Tibial nerve (tissue), 4 donors: ENCODE measurements at regions not wholly inside any gene's neighbourhood (a gene's known extent, or its start where the extent isn't known, plus 50 kb on each side); places are given as distances from the start of the nearest gene placed in this dataset.
"Not testable (repeated sequence)": the region's sequence is repeated elsewhere in the genome, so short reads cannot be mapped to it uniquely, and the experiment has no call there.

Experiments
- DNase-seq, 2 donors: peaks; one replicate each; pipeline ENCODE4 v3.0.0-alpha.2; 2019; ENCODE audit warnings: low spot score in 2 of 2
- H3K27ac ChIP-seq, 4 donors: fragments of 200-600 bp; sonication (generic) in 3 of 4; one replicate each; pipeline ENCODE4 v1.5.1; 2017 to 2019; ENCODE audit warnings: mild to moderate bottlenecking in 1 of 4
- H3K27me3 ChIP-seq, 2 donors: fragments of 200-600 bp; sonication (generic) in 1 of 2; one replicate each; pipeline versions ENCODE4 v1.5.1 to v1.6.0; 2017 to 2019
- H3K36me3 ChIP-seq, 3 donors: fragments of 200-600 bp; sonication (generic); one replicate each; pipeline ENCODE4 v1.5.1; 2018 to 2019
- H3K4me1 ChIP-seq, 4 donors: fragments of 200-600 bp; sonication (generic) in 3 of 4; one replicate each; pipeline ENCODE4 v1.5.1; 2017 to 2019
- H3K4me3 ChIP-seq, 4 donors: fragments of 200-600 bp; sonication (generic) in 3 of 4; one replicate each; pipeline ENCODE4 v1.5.1; 2017 to 2019; ENCODE audit warnings: mild to moderate bottlenecking in 1 of 4, moderate library complexity in 1 of 4
- H3K9me3 ChIP-seq, 4 donors: fragments of 200-600 bp; sonication (generic) in 3 of 4; one replicate each; pipeline ENCODE4 v1.5.1; 2017 to 2019
- CTCF ChIP-seq, 5 experiments: fragments of 200-600 bp in 3 of 5; fragments of 450-650 bp in 2 of 5; sonication (generic) in 3 of 5; IDR thresholded peaks; one replicate each; pipeline ENCODE4 v1.5.1; 2016 to 2019; ENCODE audit warnings: antibody characterized with exemption in 5 of 5, mild to moderate bottlenecking in 3 of 5, moderate library complexity in 2 of 5
- EP300 ChIP-seq, 2 donors: sonication (generic); formaldehyde crosslinking; IDR thresholded peaks; one replicate each; pipeline ENCODE4 v1.6.1; 2017; ENCODE audit warnings: antibody characterized with exemption in 2 of 2, mild to moderate bottlenecking in 1 of 2
- POLR2A ChIP-seq, 2 donors: fragments of 450-650 bp; IDR thresholded peaks; one replicate each; pipeline ENCODE4 v1.6.1; 2017; ENCODE audit warnings: antibody characterized with exemption in 2 of 2, mild to moderate bottlenecking in 2 of 2, moderate library complexity in 2 of 2
- WGBS, 2 donors: methylation state at CpG; one replicate each; pipeline ENCODE4 v1.1.5; 2018; 5-methylcytosine and 5-hydroxymethylcytosine counted together

GRCh38 chr6:51214442-51214841 lies 395.8 kb downstream of the TFAP2B start:
- H3K27ac ChIP-seq, result no peak overlapping the region
- DNase-seq, result no peak
- no peaks in the 10 kb centered on the region for H3K9me3 ChIP-seq
- no peaks in the 10 kb centered on the region for H3K36me3 ChIP-seq
- TF ChIP-seq POLR2A (IDR thresholded peaks at IDR 0.05) (no peak), EP300 (IDR thresholded peaks at IDR 0.05) (no peak), CTCF (IDR thresholded peaks at IDR 0.05) (no peak)
- no peak overlapping the region for H3K4me3 ChIP-seq
- WGBS, 2 donors, result 45 to 51% methylated on average over 4 of the region's 4 CpGs
- no peaks in the 10 kb centered on the region for H3K27me3 ChIP-seq
- peaks cover 0 to 7% (median 0%) of the 10 kb centered on the region in 4 donors for H3K4me1 ChIP-seq

GRCh38 chr6:51218181-51218580 lies 399.5 kb downstream of the TFAP2B start:
- Histone ChIP-seq H3K27ac (no peak overlapping the region), H3K4me1 (peaks cover 0 to 7% (median 0%) of the 10 kb centered on the region in 4 donors), H3K27me3 (no peaks in the 10 kb centered on the region), H3K36me3 (no peaks in the 10 kb centered on the region), H3K9me3 (no peaks in the 10 kb centered on the region), H3K4me3 (no peak overlapping the region)
- TF ChIP-seq POLR2A (IDR thresholded peaks at IDR 0.05), result no peak
- TF ChIP-seq CTCF (IDR thresholded peaks at IDR 0.05), result no peak
- TF ChIP-seq EP300 (IDR thresholded peaks at IDR 0.05), result no peak
- WGBS, 2 donors, result 79 to 84% methylated on average over 3 of the region's 3 CpGs
- no peak for DNase-seq

DNA sequence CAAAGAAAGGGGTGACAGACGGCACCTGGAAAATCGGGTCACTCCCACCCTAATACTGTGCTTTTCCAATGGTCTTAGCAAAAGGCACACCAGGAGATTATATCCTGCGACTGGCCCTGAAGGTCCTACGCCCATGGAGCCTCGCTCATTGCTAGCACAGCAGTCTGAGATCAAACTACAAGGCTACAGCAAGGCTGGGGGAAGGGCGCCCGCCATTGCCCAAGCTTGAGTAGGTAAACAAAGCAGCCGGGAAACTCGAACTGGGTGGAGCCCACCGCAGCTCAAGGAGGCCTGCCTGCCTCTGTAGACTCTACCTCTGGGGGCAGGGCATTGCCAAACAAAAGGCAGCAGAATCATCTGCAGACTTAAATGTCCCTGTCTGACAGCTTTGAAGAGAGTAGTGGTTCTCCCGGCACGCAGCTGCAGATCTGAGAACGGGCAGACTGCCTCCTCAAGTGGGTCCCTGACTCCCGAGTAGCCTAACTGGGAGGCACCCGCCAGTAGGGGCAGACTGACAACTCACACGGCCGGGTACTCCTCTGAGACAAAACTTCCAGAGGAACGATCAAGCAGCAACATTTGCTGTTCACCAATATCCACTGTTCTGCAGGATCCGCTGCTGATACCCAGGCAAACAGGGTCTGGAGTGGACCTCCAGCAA lies 406.0 kb downstream of the TFAP2B start:
- not testable (repeated sequence) for H3K4me3 ChIP-seq, H3K36me3 ChIP-seq, H3K27ac ChIP-seq, H3K9me3 ChIP-seq, H3K4me1 ChIP-seq, H3K27me3 ChIP-seq, DNase-seq
- 89% methylated on average over 19 of the region's 19 CpGs for WGBS, 2 donors

DNA sequence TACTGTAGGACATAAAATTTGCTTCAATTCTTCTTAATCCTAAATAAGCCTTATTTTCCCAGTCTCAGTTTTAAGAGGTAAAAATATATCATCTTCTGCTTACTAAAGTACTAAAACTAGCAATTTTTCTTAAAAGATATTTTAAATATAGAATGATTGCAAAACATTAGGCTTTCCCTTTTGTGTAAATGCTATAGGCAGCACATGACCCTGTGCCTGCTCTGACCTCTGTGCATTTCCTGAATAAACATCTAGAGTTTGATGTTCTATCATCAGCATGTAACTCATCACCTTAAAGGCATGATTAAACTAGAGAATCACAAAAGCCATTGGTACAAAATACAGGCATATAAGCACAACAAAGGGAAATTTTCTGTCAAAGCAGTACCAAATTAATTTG lies 422.7 kb downstream of the TFAP2B start:
- TF ChIP-seq CTCF (IDR thresholded peaks at IDR 0.05) (no peak), POLR2A (IDR thresholded peaks at IDR 0.05) (no peak), EP300 (IDR thresholded peaks at IDR 0.05) (no peak)
- H3K27ac ChIP-seq, result no peak overlapping the region
- no peaks in the 10 kb centered on the region for H3K9me3 ChIP-seq
- no peaks in the 10 kb centered on the region for H3K36me3 ChIP-seq
- no peaks in the 10 kb centered on the region for H3K4me1 ChIP-seq
- no peaks in the 10 kb centered on the region for H3K27me3 ChIP-seq
- no peak for DNase-seq
- no peak overlapping the region for H3K4me3 ChIP-seq

DNA sequence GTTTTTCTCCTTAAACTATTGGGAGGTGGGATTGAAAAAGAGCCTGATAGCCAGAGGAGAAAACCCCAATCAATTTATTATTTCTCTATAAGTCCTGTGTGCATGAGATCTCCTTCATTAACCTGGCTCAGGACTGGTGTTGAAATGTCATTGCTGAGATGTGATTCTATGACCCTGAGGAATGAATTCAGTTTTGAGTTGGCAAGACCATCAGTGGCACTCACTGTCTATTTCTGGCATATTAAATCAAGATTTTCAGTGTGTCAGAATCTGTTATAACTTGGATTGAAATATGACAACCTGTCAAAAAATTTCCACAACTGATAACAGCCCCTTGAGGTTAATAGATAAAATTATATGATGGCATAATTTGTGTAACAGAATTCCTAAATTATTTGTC lies 431.1 kb downstream of the TFAP2B start:
- Histone ChIP-seq H3K9me3 (no peaks in the 10 kb centered on the region), H3K27ac (no peak overlapping the region), H3K4me1 (no peaks in the 10 kb centered on the region), H3K36me3 (no peaks in the 10 kb centered on the region), H3K4me3 (no peak overlapping the region), H3K27me3 (no peaks in the 10 kb centered on the region)
- TF ChIP-seq CTCF (IDR thresholded peaks at IDR 0.05), result no peak
- TF ChIP-seq POLR2A (IDR thresholded peaks at IDR 0.05), result no peak
- TF ChIP-seq EP300 (IDR thresholded peaks at IDR 0.05), result no peak
- DNase-seq, result no peak

- DNase-seq, result no peak
- Histone ChIP-seq H3K4me1 (no peaks in the 10 kb centered on the region), H3K36me3 (no peaks in the 10 kb centered on the region), H3K27me3 (no peaks in the 10 kb centered on the region), H3K9me3 (no peaks in the 10 kb centered on the region), H3K4me3 (no peak overlapping the region), H3K27ac (no peak overlapping the region)
- WGBS, 2 donors, result 71 to 74% methylated on average over 4 of the region's 4 CpGs
- TF ChIP-seq EP300 (IDR thresholded peaks at IDR 0.05) (no peak), POLR2A (IDR thresholded peaks at IDR 0.05) (no peak), CTCF (IDR thresholded peaks at IDR 0.05) (no peak)
Observed at GRCh38 chr6:51250317-51250716, 431.6 kb downstream of the TFAP2B start.
